ENCODE measurements at regions not wholly inside any gene's neighbourhood (a gene's known extent, or its start where the extent isn't known, plus 50 kb on each side); places are given as distances from the start of the nearest gene placed in this dataset.
"Not testable (repeated sequence)": the region's sequence is repeated elsewhere in the genome, so short reads cannot be mapped to it uniquely, and the experiment has no call there.

DNA sequence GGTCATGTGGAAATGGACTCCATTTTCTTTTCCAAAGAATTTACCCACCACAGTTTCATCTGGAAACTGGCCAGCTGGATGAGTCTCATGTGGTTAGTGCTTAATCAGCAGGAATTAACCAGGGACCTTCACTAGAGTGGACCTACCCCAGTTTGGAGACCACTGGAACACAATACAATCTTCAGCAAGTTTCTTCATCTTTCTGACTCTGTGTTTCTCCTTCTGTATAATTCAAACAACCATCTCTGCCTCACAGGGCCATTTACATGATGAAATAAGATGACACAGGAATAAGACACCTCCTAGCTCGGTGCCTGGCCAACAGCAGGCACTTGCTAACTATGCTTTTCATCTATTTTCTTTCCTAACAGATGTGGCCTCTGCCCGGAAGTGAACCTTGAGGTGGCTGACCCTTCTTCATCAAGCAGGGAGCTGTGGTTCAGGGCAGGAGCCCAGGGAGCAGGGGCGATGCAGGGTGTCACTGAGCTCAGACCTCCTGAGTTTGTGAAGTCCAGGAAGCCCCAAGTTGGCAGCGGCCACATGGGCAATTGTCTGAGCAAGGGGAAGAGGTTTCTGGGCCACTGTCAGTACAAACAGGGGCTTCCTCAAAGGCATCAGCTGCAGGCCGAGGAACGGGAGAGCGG, 98.8 kb downstream of the SOD2 start:
- no peak for DNase-seq

DNA sequence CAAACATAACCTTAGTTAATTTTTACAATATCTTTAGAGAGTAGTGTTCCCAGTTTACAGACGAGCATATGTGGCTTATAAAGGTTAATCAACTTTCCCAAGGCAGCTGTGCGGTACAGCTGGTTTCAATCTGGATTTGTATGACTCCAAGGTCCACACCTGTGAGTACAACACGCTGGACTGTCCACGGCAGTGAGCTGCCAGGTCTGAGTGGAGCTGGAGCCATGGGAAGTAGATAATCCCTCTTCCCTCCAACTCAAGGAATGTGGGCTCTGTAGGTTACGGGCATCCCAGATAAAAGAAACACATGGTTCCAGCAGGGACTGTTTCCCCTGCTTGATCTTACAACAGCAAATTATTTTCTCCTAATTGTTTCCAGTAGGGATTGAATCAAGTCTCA, 102.2 kb downstream of the SOD2 start:
- DNase-seq: no peak

DNA sequence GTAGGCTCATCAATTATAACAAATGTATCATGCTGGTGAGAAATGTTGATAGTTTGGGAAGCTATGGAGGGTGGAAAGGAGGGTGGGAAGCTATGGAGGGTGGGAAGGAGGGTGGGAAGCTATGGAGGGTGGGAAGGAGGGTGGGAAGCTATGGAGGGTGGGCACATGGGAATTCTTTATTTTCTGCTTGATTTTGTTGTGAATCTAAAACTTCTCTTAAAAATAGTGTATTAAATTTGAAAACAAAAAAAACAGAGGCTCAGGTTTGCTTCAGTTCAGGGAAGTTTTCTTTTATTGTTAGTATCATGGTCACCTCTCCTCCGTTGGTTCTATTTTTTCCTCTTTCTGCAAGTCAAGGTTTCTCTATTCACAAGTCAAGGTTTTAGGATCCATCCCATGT, 106.4 kb downstream of the SOD2 start:
- DNase-seq: no peak

DNA sequence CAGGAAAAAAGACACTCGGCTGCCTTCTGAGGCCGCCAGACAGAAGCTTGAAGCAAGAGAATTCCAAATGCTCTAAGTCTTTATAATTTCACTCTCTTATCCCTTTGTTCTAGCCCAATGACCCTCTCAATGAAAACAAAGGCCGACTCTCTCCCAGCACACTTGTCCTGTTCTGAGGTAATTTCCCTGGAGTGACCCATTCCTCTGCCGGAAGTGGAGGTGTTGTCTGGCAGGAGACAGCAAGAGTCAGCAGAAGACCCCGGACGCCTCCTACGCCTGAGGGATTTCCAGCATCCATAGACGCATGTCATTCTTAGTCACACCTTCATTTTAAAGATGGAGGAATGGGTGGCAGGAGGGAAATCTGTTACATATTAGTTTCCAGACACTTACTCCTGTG, 110.3 kb downstream of the SOD2 start:
- DNase-seq: no peak

DNA sequence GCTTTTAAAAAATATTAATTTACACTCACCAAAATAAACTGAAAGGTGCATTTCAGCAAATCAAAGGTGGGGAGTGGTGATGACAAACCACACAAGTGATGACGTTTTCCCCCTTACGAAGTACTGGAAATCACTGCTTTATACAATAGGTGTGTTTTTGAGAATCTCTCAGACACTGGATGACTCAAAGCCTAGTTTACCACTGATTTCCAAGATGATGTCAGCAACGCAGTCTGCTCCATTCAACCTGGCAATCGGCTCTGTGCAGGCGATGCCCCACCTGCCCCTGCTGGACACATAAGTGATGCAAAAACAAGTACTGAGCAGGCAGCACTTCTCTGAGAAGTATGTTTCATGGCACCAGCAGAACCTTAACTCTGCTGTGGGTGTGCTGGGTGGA, 114.4 kb downstream of the SOD2 start:
- no peak for DNase-seq

DNA sequence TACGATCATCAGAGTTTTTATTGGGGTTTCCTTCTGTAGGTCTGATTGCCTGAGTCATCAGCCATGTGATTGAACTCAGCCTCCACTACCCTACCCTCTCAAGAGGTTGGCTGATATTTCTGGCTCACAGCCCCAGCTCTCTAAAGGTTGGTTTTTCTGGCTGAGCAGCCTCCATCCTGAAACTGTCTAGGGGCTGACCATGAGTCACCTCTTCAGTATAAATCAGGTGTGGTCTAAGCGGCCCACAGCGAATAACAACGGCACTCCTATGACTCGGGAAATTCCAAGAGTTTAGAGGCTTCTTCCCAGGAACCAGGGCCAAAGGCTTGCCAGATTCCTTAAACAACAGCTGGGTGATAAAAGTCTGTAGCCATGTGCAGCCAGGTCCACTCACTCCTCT, 115.5 kb downstream of the SOD2 start:
- DNase-seq: no peak

DNA sequence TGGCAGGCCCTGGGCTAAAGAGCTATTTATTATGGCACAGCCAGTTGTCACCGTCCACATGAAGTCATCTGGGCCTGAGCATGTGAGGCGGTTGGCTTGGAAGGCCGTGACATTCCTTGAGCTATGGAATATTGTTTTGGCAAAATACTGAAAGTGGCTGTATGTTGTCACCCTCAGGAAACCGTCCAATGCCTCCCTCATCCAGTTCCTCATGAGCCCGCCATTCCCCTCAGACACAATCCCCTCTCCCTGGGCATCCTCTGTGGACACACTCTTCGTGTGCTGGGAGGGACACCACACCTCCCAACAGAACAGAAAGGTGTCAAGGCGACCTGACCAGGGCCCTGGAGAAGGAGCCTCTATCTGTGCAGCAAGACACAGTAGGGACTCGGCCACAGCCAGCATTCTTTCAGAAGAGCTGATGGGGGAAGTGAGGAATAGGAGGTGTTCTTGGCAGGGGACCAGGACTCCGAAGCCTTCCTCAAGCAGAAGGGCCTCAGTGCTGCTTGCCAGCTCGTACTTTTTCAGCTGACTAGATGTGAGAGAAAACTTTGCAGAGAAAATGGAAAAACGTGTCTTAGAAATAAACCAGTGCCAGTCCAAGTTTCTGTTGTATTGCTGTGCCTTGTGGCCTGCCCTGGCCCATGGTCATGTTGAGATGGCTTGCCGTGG, 120.5 kb downstream of the SOD2 start:
- no peak for DNase-seq

DNA sequence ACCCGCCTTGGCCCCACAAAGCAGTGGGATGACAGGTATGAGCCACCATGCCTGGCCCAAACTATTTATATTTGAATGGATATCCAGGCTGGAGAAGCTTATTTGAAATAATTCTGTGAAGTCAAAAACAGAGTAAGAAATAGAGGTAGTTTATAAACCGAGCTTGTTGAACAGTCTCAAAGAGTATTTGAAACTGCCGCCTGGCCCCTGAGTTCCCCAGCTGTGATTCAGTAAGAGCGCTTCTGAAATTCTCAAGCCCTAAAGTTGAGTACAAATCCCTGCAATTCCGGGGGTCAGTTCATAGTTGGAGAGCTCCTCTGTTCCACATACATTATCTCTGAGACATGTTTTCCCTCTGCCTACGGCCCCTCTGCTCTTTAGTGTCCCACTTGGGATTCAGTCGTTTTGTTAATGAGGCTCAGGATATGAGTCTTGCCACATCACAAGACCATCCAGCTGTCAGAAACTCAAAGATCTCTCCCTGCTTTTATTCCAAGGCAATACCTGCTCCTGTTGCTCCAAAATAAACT, 127.8 kb downstream of the SOD2 start:
- DNase-seq: no peak

DNA sequence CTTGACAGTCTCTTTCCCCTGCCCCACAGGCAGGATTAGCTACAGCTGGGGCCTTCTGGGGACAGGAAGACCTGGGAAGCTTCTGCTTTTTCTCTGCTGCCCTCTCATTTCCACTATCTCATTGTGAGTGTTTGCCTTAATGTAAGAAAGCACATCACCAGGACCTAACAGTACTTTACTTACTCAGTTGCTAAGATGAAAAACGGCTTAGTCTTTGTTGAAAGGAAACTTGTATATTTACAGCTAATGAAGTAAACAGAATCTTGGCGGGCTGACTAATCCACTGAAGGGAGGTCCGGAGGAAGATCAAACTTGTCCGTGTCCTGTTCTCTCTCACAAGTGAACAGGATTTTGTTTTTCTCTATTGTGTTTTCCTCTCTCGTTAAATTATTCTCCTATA, 128.6 kb downstream of the SOD2 start:
- DNase-seq: no peak

DNA sequence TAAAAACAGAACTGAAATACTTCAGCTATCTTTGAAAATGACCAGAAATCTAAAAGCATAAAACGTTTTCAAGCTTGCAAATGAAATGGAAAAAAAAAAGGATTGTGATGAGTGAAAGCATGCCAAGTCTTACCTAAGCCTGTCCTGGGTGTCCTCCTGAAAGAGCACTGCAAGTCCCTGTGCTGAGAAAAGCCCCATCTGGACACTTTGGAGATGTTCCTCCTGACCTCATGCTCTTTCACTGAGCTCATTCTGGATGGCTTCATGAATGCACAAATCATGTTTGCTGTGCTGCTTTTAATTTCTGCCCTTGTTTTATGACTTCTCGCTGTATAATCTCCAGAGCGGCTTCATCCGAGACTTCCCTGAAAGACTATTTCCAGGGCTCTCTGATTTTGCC, 136.0 kb downstream of the SOD2 start:
- no peak for DNase-seq

DNA sequence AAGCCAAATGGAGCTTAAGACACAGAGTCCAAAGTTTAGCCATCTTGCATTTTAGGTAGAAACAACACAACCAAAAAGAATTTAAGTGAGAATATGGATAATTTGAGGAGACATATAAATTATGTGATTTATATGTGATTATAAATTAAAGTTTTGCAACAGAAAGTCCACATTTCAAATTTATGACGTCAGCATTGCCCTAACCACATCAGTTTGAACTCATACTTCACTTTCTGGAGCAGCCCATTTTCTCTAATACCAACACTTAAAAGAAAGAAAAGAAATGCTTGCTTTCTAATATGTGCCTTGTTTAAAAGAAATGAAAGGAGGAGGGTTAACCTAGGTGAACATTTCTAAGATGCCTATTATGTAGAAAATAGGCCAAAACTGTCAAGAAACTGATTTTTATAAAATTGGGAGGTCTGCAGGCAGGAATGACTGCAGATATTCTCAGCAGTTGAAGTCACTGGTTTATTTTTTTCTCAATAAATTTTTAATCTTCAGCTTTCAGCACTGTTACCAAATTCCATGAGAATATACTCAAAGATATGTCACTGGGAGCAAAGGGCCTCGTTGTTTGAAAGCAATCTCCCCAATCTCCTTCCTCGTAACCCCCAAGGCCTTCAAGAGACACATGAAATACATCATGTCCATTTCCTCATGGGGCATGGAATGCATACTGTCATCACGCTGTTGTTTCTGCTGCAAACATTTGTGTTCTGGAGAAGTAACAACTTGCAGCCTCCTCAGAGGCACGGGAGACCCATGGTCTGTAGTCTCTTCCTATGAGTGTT, 137.8 kb downstream of the SOD2 start:
- no peak for DNase-seq

DNA sequence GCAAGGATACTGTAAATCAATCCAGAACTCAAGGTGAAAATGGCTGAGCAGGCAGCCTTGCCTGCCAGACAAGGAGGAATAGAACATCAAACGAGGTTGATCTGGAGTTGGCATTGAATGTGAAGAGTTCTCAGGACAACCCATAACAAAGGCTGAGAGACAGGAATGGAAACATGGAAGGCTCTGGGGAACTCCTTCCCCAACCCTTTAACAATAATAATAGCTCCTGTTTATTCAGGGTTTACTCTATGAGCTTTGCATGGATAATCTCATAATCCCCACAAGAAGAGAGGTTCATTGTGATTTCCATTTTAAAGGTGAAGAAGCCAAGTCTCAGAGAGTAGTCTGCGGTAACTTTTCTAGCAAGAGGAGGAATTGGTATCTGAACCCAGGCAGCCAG, 151.7 kb downstream of the SOD2 start:
- DNase-seq: no peak

DNA sequence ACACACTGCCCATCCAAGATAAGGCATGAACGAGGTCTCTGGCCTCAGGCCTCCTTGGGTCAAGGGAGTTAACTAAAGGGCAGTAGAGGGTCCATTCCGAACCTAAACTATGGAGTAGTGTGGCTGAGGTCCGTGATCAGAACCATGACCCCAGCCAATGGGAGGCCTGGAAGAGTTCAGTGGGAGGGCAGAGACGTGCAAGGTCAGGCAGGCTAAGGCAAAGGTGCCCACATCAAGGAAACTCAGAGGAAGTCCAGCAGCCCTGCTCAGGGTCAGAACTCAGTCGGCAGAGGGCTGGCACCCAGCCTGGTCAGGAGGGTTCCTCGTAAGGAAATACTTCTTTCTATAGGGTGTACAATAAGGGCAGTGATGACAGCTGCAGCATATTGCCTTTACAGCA, 152.2 kb downstream of the SOD2 start:
- DNase-seq: no peak

DNA sequence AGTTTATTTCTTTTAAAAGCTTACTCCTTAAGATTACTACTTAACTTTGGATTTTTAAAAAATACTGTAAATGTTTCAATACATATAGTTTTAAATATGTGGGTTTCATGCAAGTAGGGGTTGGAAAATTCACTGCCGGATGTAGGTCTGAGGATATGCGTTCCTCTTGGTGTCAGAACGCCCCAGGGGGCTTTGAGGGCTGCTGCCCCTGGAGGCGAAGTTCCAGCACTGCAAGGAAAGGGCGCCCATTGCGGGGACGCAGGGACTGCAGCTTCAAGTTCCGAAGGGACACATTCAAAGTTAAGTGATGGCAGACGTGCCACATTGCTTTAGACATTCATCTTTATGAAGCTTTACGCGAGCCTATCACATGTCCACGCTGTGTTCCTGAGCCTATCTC, 152.9 kb downstream of the SOD2 start:
- DNase-seq: peak; percentile 18

DNA sequence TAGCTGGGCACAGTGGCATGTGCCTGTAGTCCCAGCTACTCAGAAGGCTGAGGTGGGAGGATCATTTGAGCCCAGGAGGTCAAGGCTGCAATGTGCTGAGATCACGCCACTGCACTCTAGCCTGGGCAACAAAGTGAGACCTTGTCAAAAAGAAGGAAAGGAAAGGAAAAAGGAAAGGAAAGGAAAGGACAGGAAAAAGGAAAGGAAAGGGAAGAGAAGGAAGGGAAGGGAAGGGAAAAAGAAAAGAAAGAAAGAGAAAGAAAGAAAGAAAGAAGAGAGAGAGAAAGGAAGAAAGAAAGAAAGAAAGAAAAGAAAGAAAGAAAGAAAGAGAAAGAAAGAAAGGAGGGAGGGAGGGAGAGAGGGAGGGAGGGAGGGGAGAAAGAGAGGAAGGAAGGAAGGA, 155.0 kb downstream of the SOD2 start:
- not testable (repeated sequence) for DNase-seq

DNA sequence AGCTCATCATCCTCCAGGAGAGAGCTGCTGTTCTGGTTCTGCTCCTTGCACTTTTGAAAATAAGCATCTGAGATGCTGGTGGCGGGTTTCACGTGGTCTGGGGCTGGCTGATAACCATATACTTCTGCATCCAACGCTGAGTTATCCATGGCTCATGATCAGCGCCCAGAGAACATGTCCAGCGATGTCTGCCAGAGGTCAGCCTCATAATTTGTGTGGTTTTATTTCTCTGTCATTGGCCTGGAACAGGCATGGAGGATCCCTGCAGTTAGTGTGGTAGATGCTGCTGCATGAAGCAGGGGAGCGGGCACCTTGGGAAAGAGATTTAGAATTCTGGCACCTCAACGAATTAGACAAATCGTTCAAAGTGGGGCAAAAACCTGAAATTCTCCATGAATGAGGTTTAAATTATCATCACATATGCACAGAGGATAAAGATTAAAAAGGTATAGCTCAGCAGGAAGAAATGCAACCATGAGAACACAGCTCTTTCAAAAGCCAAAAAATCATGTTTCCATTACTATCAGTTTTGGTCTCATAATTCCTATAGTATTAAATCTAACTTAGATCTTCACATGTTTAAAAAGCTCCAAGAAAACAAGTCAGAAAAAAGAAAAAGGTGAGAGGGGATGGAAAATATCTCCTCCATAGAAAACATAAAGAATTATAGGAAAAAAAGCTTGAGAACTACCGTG, 157.2 kb downstream of the SOD2 start:
- DNase-seq: no peak

DNA sequence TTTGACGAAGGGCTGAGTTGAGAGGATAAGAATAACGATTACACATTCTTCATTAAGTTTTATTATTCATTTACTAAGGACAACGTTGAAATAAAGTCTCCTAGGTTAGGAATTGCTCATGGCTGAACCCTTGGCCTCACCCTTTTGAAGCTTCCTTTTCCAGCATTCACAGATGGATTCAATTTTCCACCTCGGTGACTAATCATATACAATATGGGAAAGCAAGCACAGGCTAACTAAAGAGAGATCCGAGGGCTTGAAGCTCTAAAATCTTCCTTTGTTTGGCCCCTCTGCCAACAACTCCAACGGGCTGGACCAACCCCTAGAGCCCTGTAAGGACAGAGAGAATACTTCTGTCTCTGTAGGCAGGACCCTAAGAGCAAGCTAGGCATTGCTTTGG, 159.5 kb downstream of the SOD2 start:
- DNase-seq: no peak

DNA sequence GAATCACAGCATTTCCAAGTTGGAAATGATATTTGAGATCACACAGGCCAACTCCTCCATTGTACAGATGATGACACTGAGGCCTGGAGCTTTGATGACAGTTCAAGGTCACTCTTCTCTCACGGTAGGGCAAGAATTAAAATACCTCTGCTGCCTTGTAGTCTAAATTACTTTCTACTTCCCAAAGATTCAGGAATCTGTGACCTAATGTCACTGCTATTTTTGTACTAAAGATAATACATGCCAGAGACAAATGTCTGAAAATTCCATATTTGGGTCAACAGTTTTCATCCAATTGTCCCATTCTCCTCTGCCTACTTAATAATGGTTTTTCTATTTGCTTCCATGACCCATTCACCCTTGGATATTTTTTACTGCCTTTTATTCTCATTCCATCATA, 160.0 kb downstream of the SOD2 start:
- no peak for DNase-seq

DNA sequence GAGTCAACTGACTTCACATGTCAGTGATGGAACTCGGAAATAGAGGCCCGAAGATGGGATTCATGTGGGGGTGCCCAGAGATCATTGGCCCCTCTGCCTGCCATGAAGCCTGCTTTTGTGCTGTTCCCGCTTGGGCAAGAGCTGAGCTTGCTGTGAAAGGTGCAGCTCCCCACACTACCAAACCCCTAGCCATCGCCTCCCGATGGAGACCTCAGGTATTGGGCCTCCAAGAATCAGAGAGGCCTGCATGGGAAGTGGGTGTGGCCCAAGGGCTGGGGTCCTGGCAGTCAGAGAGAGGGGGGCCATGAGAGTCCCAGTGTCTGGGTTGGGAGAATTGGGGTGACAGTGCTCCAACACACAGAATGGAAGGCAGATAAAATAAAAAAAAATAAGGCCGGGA, 160.9 kb downstream of the SOD2 start:
- DNase-seq: no peak

DNA sequence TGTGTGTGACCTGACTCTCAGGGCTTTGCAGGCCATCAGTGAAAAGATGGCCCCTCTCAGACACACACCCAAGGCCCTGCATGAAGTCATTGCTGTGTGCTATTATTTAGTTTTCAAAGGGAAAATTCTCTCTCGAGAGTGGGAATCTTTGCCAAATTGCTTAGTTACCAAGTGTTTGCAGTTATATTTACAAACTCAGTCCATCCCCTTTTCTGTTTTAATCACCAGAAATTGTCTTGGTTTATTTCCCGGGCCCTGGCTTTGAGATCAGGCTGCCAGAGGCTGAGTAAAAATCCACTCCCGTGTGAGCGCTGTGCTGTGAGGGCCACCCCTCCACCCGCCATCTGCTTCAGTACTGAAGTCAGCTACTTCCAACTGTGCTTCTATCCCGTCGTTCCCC, 163.1 kb downstream of the SOD2 start:
- no peak for DNase-seq

DNA sequence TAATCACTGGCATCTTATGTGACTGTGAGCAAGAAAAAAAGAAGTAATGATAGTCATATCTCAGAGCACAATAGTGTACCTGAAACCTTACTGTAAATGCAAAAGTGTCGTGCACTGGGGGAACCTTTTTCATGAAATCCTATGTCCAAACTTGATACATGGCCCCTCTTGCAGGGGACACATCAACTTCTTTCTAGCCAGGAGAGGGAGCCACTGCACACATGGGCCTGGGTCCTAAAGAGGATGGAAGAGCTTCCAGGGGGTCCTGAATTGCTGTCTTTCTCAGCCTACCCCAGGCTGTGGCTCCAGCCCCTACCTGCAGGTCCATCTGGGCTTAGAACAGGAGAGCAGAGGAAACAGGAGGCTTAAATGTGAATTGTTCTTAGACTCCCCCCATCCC, 165.7 kb downstream of the SOD2 start:
- no peak for DNase-seq

DNA sequence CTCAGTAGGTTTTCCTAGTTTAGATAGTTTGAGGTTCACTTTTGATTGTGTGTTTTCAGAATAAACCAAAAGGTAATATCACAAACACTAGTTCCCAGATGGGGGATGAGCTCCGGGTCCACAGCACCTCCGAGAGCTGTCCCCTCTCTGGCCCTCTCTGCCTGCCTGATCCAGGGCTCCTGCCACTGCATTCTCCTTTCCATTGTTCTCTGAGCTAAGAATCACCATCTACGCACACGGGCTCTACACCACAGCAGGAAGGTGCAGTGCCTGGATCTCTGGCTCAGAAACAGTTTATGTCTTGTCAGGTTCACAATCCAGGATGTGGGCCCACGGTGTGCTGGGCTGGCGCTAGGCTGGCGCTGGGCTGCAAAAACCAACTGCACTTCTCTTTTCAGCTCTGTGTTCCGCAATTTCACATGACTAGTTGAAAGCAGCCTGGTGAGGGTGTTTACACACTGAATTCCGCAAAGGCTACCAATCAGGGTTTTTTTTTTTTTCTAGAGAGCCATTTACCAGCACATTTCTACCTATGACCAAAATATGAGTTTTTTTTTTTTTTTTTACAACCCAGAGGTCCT, 167.5 kb downstream of the SOD2 start:
- DNase-seq: peak; percentile 9
